SKM-1 treated with dmso at 0.1 percent for 144 hours (cell line): ENCODE measurements at regions not wholly inside any gene's neighbourhood (a gene's known extent, or its start where the extent isn't known, plus 50 kb on each side); places are given as distances from the start of the nearest gene placed in this dataset.
"Not testable (repeated sequence)": the region's sequence is repeated elsewhere in the genome, so short reads cannot be mapped to it uniquely, and the experiment has no call there.

Experiments used
- DNase-seq: peaks from one replicate; lab custom pipeline; 2025; ENCODE audit not compliant: unreplicated experiment; lab: John Stamatoyannopoulos, UW

DNA sequence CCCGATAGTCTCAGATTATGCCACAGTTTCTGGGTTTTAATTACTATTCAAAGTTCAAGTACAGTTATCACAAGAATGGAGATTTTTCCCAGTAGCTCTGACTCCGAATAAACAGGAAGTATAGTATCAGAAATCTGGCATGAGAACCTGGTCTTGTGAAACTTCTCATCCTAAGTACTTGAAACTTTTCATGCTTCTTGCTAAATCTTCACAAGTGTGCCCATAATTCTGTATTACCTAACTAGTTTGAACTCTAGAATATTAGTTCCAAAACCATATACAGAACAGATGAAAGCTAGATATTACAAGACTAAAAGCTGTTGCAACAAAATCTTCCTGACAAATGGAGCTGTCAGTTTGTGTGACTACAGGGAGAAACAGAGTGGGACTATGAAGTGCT lies 70.5 kb upstream of the CSNK1A1L start:
- DNase-seq: peak; percentile 69

DNA sequence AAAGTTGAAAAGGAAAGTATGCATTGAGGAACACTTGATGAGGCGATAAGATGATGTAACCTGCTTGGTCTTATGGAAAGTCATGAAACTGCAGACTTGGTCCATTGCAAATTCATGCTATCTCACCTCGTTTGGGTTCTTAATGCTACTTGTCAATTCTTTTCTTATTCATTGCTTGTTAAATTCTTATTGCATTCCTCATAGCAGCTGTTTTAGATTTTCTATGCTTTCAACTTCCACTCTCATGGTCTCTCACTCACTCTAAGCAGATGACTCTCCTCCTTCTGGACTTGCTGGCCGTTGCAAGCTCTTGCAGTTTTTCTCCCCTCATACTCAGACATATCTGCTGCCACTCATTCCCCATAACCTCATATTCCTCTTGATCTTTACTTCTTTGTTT lies 67.8 kb upstream of the CSNK1A1L start:
- DNase-seq: no peak

DNA sequence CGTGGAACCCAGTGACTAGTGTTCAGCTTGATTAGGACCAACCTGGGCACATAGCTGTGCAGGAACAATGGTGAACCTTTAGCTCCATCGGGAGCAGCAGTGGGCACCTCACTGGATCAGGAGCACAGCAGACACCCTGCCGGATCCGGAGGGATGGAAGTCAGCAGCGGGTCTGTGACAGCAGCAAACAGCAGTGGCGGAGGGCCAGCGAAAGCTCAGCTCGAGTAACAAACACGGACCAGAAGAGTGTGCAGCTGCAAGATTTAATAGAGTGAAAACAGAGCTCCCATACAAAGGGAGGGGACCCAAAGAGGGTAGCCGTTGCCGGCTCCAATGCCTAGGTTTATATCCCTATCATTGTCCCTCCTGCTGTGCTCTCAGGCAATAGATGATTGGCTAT lies 66.8 kb upstream of the CSNK1A1L start:
- not testable (repeated sequence) for DNase-seq

- DNase-seq: no peak
Observed at GRCh38 chr13:37168926-37169325, 63.5 kb upstream of the CSNK1A1L start.

DNA sequence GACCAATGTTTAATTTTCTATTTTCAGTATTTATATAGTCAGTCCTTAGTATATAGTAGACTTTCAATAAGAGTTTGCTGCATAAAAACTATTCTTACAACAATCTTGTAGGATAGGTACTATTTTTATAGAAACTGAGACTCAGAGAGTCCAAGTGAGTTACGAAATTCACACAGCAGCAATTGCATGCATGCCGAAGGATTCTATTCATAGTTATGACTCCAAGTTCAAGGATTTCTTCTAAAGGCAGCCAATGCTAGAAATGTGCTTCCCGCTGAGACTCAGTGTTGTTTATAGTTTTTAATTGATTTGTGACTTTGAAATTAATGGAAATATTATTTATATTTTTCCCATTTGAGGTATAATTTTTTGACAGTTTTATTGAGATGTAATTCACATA lies 62.7 kb upstream of the CSNK1A1L start:
- DNase-seq: no peak

- no peak for DNase-seq
Observed at GRCh38 chr13:37164635-37165034, 59.2 kb upstream of the CSNK1A1L start.

DNA sequence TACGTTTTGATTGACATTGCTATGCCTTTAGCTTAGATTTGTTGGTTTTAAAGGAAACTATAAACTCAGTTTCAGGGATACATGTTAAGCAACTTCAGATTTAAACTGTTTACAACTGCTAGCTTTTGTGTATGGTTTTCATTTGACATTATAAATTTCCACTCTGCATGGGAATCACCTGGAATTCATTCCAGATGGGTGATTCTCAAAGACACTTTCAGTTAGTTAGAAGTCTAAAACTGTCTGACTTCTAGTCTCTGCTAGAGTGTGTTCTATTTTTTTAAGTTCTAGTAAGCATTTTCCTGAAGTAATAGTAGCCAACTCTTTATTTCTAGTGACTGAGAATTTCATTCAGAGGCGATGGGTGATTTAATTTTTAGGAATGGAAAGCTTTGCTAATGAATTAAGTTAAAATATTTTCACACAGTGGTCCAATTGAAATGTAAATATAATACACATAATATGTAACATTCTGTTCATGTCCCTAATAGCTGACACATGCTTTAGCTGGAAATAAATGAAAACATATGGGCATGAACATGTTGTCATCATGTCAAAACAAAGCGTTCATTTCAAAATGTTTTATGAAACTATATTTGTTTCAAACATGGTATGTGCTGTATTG lies 58.3 kb upstream of the CSNK1A1L start:
- no peak for DNase-seq

GRCh38 chr13:37158481-37158880 lies 53.0 kb upstream of the CSNK1A1L start:
- no peak for DNase-seq

DNA sequence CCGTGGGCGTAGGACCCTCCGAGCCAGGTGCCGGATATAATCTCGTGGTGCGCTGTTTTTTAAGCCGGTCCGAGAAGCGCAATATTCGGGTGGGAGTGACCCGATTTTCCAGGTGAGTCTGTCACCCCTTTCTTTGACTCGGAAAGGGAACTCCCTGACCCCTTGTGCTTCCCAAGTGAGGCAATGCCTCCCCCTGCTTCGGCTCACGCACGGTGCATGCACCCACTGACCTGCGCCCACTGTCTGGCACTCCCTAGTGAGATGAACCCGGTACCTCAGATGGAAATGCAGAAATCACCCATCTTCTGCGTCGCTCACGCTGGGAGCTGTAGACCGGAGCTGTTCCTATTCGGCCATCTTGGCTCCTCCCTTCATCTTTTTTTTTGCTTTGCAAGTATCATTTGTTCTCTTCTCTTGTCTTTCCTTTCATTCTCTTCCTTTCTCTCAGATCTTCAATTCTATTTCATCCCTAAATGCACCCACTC lies 50.2 kb upstream of the CSNK1A1L start:
- not testable (repeated sequence) for DNase-seq
